Choroid plexus epithelial cell (primary cell): ENCODE measurements at regions not wholly inside any gene's neighbourhood (a gene's known extent, or its start where the extent isn't known, plus 50 kb on each side); places are given as distances from the start of the nearest gene placed in this dataset.
"Not testable (repeated sequence)": the region's sequence is repeated elsewhere in the genome, so short reads cannot be mapped to it uniquely, and the experiment has no call there.

Experiments used
- DNase-seq: peaks from one replicate; pipeline ENCODE4 v3.0.0-alpha.2; 2010; ENCODE audit warnings: low read depth
- H3K4me3 ChIP-seq: 2 replicates; pipeline ENCODE4 v1.5.1; 2011; ENCODE audit warnings: low read depth, mild to moderate bottlenecking, control low read depth, low read length, moderate library complexity
- TF ChIP-seq, protein P1 (sequence below): conservative IDR thresholded peaks from 2 replicates; pipeline ENCODE4 v1.5.1; 2011; ENCODE audit warnings: low read depth, mild to moderate bottlenecking, control low read depth, inconsistent platforms, low read length, moderate library complexity

GRCh38 chr7:51918581-51918980 lies 602.0 kb upstream of the COBL start:
- TF ChIP-seq, protein P1, sequence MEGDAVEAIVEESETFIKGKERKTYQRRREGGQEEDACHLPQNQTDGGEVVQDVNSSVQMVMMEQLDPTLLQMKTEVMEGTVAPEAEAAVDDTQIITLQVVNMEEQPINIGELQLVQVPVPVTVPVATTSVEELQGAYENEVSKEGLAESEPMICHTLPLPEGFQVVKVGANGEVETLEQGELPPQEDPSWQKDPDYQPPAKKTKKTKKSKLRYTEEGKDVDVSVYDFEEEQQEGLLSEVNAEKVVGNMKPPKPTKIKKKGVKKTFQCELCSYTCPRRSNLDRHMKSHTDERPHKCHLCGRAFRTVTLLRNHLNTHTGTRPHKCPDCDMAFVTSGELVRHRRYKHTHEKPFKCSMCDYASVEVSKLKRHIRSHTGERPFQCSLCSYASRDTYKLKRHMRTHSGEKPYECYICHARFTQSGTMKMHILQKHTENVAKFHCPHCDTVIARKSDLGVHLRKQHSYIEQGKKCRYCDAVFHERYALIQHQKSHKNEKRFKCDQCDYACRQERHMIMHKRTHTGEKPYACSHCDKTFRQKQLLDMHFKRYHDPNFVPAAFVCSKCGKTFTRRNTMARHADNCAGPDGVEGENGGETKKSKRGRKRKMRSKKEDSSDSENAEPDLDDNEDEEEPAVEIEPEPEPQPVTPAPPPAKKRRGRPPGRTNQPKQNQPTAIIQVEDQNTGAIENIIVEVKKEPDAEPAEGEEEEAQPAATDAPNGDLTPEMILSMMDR: no peak
- DNase-seq: no peak
- H3K4me3 ChIP-seq: no peak overlapping the region

GRCh38 chr7:51901489-51901840 lies 584.9 kb upstream of the COBL start:
- no peak overlapping the region for H3K4me3 ChIP-seq
- no peak for DNase-seq
- TF ChIP-seq, protein P1: no peak

GRCh38 chr7:51900755-51901488 lies 584.3 kb upstream of the COBL start:
- H3K4me3 ChIP-seq, DNase-seq: not testable (repeated sequence)

- no peak for DNase-seq
- TF ChIP-seq, protein P1: no peak
- H3K4me3 ChIP-seq: no peak overlapping the region
Observed at GRCh38 chr7:51899611-51900010, 583.0 kb upstream of the COBL start.

GRCh38 chr7:51882412-51882811 lies 565.8 kb upstream of the COBL start:
- TF ChIP-seq, protein P1: no peak
- no peak overlapping the region for H3K4me3 ChIP-seq
- no peak for DNase-seq

GRCh38 chr7:51881309-51881708 lies 564.7 kb upstream of the COBL start:
- TF ChIP-seq, protein P1: no peak
- no peak for DNase-seq
- H3K4me3 ChIP-seq: no peak overlapping the region

DNA sequence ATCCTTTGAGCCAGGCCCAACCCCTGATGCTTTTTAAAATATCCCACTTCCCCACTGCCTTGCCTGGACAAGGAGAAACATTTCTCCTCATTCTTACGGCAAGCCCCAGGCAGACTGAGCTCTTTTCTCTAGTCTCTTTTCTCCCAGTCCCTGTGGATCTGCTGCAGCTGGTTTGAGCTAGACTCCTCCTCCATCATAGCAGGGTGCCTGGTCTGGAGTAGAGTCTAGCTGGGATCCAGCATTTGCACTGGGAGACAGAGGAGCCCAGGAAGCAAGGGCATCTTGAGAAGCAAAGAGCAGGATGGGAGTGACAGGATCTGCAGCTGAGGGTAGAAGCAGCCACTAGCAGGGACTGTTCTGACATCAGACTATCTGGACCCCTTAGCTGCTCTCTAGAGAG lies 562.3 kb upstream of the COBL start:
- no peak for DNase-seq
- H3K4me3 ChIP-seq: no peak overlapping the region
- TF ChIP-seq, protein P1: no peak
